ENCODE measurements at regions not wholly inside any gene's neighbourhood (a gene's known extent, or its start where the extent isn't known, plus 50 kb on each side); places are given as distances from the start of the nearest gene placed in this dataset.
"Not testable (repeated sequence)": the region's sequence is repeated elsewhere in the genome, so short reads cannot be mapped to it uniquely, and the experiment has no call there.

DNA sequence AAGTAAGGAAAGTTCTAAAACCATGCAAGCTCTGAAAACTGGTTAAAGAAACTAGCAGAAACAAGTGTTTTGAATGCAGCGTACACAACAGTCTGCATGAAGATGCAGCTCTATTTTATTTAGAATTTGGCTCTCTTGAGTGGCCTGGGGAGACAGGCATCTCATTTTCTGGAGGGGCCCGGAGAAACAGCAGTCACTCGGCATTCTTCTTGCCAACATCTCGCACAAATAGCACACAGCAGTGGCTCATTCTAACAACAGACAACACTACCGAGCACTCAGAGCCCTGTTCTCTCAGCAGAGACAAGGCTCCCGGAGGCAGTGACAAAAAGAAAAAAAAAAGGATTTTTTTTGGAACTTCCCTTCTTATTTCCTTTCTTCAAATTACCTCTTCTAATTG, 108.5 kb upstream of the STMND1 start:
- no peak for DNase-seq
- Histone ChIP-seq H3K4me3 (ENCODE audit: low read depth, low read length) (no peak overlapping the region), H3K9me3 (ENCODE audit: severe bottlenecking) (peaks cover 15% of the 10 kb centered on the region), H3K27me3 (ENCODE audit: insufficient read depth, low read depth, severe bottlenecking) (peaks cover 36% of the 10 kb centered on the region), H3K27ac (no peak overlapping the region), H3K36me3 (no peaks in the 10 kb centered on the region)
- TF ChIP-seq, protein P1, sequence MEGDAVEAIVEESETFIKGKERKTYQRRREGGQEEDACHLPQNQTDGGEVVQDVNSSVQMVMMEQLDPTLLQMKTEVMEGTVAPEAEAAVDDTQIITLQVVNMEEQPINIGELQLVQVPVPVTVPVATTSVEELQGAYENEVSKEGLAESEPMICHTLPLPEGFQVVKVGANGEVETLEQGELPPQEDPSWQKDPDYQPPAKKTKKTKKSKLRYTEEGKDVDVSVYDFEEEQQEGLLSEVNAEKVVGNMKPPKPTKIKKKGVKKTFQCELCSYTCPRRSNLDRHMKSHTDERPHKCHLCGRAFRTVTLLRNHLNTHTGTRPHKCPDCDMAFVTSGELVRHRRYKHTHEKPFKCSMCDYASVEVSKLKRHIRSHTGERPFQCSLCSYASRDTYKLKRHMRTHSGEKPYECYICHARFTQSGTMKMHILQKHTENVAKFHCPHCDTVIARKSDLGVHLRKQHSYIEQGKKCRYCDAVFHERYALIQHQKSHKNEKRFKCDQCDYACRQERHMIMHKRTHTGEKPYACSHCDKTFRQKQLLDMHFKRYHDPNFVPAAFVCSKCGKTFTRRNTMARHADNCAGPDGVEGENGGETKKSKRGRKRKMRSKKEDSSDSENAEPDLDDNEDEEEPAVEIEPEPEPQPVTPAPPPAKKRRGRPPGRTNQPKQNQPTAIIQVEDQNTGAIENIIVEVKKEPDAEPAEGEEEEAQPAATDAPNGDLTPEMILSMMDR (IDR thresholded peaks at IDR 0.05; ENCODE audit: low read depth, low read length), result no peak

DNA sequence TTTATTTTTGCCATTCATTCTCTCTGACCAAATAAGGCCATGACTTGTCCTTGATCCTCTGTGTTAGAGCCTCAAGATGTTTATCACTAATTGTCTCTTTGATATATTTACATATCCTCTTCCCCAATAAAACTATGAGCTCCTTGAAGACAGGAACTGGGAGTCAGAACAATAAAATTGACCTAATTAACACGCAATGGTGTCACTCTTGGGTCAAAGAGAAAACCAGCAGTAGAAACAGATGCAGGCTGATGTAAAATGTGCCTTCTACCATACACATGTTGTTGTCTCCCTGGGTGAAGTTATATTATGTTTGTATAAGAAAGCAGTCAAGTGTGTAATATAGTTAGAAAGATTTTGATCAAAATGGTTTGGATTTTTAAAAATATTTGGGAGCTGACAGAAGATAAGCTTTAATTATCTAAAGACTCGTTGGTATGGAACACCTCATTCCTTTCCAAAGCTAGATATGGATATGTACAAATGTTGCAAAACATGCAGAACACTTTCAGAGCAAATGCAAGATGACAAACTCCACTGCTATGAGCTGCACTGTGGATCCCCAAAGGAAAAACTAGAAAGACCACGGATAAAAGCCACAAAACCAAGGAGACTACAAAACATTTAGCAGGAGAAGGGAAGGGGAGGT, 109.7 kb upstream of the STMND1 start:
- Histone ChIP-seq H3K4me3 (ENCODE audit: low read depth, low read length) (no peak overlapping the region), H3K27ac (no peak overlapping the region), H3K36me3 (no peaks in the 10 kb centered on the region), H3K27me3 (ENCODE audit: insufficient read depth, low read depth, severe bottlenecking) (peaks cover 36% of the 10 kb centered on the region), H3K9me3 (ENCODE audit: severe bottlenecking) (peaks cover 17% of the 10 kb centered on the region)
- TF ChIP-seq, protein P1 (IDR thresholded peaks at IDR 0.05; ENCODE audit: low read depth, low read length), result no peak
- no peak for DNase-seq

DNA sequence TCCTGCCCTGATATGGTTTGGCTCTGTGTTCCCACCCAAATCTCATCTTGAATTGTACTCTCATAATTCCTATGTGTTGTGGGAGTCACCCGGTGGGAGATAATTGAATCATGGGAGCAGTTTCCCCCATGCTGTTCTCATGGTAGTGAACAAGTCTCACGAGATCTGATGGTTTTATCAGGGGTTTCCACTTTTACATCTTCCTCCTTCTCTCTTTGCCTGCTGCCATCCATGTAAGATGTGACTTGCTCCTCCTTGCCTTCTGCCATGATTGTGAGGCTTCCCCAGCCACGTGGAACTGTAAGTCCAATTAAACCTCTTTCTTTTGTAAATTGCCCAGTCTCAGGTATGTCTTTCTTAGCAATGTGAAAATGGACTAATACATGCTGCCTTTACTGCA, 111.9 kb upstream of the STMND1 start:
- not testable (repeated sequence) for H3K4me3 ChIP-seq (ENCODE audit: low read depth, low read length); H3K27ac ChIP-seq; H3K36me3 ChIP-seq; DNase-seq
- peaks cover 17% of the 10 kb centered on the region for H3K9me3 ChIP-seq (ENCODE audit: severe bottlenecking)
- peaks cover 44% of the 10 kb centered on the region for H3K27me3 ChIP-seq (ENCODE audit: insufficient read depth, low read depth, severe bottlenecking)

DNA sequence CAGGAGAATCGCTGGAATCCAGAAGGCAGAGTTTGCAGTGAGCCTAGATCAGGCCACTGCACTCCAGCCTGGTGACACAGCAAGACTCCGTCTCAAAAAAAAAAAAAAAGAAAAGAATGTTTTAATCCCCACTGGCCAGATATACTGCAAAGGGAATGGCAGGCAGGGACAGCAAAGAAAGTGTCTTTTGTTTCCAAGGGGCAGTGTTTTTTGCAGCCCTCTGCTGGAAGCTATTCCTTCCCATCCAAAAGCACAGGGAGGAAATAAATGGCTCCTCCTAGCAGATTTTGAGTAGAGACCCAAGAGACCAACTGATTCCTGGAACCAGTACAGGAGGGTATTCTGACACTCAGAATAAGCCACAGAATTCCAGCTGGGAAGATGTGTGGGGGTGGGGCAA, 112.5 kb upstream of the STMND1 start:
- peaks cover 17% of the 10 kb centered on the region for H3K9me3 ChIP-seq (ENCODE audit: severe bottlenecking)
- H3K27me3 ChIP-seq (ENCODE audit: insufficient read depth, low read depth, severe bottlenecking), result peaks cover 50% of the 10 kb centered on the region
- no peak overlapping the region for H3K4me3 ChIP-seq (ENCODE audit: low read depth, low read length)
- no peak overlapping the region for H3K27ac ChIP-seq
- TF ChIP-seq, protein P1 (IDR thresholded peaks at IDR 0.05; ENCODE audit: low read depth, low read length), result no peak
- H3K36me3 ChIP-seq, result no peaks in the 10 kb centered on the region
- DNase-seq, result no peak

DNA sequence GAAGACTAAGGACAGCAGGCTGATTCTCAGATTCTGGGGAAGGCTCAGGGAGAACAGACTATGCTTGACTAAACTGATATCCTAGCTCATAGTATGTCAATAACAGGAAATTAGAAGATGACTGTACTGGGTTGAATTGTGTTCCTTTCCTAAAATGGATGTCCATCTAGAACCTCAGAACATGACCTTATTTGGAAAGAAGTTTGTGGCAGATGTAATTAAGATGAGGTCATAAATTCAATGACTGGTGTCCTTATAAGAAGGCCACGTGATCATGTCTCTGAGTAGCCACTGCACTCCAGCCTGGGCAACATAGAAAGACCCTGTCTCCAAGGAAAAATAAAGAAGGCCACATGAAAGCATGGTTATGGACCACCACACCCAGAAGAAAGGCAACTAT, 113.9 kb upstream of the STMND1 start:
- Histone ChIP-seq H3K27ac (no peak overlapping the region), H3K27me3 (ENCODE audit: insufficient read depth, low read depth, severe bottlenecking) (peaks cover 51% of the 10 kb centered on the region), H3K4me3 (ENCODE audit: low read depth, low read length) (no peak overlapping the region), H3K9me3 (ENCODE audit: severe bottlenecking) (peaks cover 17% of the 10 kb centered on the region), H3K36me3 (no peaks in the 10 kb centered on the region)
- no peak for DNase-seq
- TF ChIP-seq, protein P1 (IDR thresholded peaks at IDR 0.05; ENCODE audit: low read depth, low read length), result no peak

DNA sequence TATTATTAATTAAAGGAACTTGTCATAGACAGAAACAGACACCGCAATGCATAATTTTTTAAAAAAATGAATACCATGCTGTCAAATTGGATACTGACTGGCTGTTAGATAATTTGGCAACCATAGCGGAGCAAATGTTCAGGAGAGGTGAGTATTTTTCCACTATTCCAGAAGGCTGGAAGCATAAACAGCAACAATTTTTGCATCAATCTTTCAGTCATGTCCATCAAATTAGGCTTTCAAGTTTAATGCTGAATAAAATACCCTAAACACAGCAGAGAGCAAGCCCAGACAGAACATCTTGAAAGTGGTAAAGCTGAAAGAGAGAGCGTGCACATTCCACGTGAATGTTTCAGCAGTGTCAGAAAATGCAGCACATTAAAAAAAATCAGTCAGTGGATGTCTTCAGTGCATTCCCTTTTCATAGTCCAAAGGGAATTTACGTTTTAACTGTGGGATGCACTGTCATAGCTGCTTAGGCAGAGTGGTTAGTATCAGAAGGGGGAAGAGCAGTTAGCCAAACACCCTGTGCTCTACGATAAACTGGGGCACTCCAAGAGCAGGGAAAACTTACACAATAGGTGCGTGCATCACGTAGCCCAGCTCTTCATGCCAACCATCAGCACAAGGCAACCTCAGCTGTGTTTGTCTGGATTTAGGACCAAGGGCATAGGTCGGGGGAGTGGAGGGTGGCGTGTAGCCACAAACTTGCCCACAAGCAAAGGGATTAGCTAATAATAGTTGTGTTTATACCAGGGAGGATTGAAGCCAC, 116.2 kb upstream of the STMND1 start:
- TF ChIP-seq, protein P1 (IDR thresholded peaks at IDR 0.05; ENCODE audit: low read depth, low read length), result no peak
- H3K36me3 ChIP-seq, result no peaks in the 10 kb centered on the region
- no peak overlapping the region for H3K27ac ChIP-seq
- H3K27me3 ChIP-seq (ENCODE audit: insufficient read depth, low read depth, severe bottlenecking), result peaks cover 55% of the 10 kb centered on the region
- DNase-seq, result no peak
- H3K4me3 ChIP-seq (ENCODE audit: low read depth, low read length), result no peak overlapping the region
- peaks cover 17% of the 10 kb centered on the region for H3K9me3 ChIP-seq (ENCODE audit: severe bottlenecking)

Data from WERI-Rb-1 (cell line).